Bronchial epithelial cell (primary cell): ENCODE measurements at regions not wholly inside any gene's neighbourhood (a gene's known extent, or its start where the extent isn't known, plus 50 kb on each side); places are given as distances from the start of the nearest gene placed in this dataset.

Experiments
- DNase-seq: peaks from one replicate; pipeline ENCODE4 v3.0.0-alpha.2; 2010; ENCODE audit warnings: low read depth
- FAIRE-seq: peaks from 2 replicates; lab custom pipeline; 2011; peaks lifted over from hg19 to GRCh38; lab: Jason Lieb, UNC
- H3K27me3 ChIP-seq: 2 replicates; pipeline ENCODE4 v1.5.1; 2011; ENCODE audit warnings: low read length; ENCODE audit not compliant: control insufficient read depth, insufficient read depth
- H3K36me3 ChIP-seq: 2 replicates; pipeline ENCODE4 v1.5.1; 2011; ENCODE audit warnings: low read length; ENCODE audit not compliant: control insufficient read depth, insufficient read depth
- H3K4me3 ChIP-seq: 2 replicates; pipeline ENCODE4 v1.5.1; 2011; ENCODE audit warnings: mild to moderate bottlenecking, low read depth, low read length, control low read depth
- TF ChIP-seq, protein P1 (sequence below): IDR thresholded peaks from 2 replicates; pipeline ENCODE4 v1.5.1; 2011; ENCODE audit warnings: mild to moderate bottlenecking, moderate library complexity, low read length, control low read depth, inconsistent platforms; ENCODE audit not compliant: insufficient read depth, severe bottlenecking

DNA sequence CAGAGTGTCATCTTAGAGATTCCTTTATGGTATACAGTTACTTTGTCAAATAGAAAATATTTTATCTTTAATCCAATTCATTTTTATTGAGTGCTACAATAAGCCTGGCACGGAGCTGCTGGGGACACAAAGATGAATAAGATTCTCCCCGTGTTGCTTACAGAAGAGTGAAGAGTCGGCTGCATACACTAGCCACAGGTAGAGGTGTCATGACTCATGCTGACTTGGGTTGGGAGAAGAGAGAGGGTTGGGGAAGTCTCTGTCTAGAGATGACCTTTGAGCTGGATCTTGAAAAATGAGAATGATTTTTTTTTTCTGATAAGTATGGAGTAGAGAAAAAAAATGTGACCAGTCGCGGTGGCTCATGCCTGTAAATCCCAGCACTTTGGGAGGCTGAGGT, 289.9 kb upstream of the CELF2 start:
- DNase-seq (no peak), FAIRE-seq (no peak)
- Histone ChIP-seq H3K27me3 (no peaks in the 10 kb centered on the region), H3K4me3 (no peak overlapping the region), H3K36me3 (no peaks in the 10 kb centered on the region)
- TF ChIP-seq, protein P1, sequence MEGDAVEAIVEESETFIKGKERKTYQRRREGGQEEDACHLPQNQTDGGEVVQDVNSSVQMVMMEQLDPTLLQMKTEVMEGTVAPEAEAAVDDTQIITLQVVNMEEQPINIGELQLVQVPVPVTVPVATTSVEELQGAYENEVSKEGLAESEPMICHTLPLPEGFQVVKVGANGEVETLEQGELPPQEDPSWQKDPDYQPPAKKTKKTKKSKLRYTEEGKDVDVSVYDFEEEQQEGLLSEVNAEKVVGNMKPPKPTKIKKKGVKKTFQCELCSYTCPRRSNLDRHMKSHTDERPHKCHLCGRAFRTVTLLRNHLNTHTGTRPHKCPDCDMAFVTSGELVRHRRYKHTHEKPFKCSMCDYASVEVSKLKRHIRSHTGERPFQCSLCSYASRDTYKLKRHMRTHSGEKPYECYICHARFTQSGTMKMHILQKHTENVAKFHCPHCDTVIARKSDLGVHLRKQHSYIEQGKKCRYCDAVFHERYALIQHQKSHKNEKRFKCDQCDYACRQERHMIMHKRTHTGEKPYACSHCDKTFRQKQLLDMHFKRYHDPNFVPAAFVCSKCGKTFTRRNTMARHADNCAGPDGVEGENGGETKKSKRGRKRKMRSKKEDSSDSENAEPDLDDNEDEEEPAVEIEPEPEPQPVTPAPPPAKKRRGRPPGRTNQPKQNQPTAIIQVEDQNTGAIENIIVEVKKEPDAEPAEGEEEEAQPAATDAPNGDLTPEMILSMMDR = no peak

DNA sequence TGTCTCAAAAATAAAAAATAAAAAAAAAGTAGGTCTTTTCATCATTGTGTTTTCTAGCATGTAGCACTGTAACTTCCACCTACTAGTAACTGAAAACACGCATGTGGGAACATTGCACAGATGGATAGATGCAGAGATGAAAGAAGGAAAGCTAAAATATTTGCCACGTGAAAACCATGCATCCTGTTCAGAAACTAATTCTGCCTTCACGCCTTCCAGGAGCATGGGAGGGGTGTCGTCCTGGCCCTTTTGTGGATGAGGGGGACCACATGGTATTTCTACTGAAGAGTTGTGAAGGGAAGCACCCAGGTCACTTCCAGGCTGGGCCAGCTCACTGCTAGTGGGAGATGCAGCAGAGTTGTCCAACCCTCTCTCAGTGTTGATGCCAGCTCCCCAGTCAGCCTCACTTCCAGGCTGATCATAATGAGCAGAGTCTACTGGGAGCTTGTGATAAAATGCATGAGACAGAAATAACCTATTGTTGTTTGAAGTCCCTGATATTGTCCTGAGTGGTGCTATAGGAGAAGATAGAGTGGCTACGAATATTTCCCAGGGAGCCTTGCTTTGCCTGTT, 287.1 kb upstream of the CELF2 start:
- no peaks in the 10 kb centered on the region for H3K27me3 ChIP-seq
- H3K4me3 ChIP-seq = no peak overlapping the region
- H3K36me3 ChIP-seq = no peaks in the 10 kb centered on the region
- TF ChIP-seq, protein P1 = no peak
- FAIRE-seq (no peak), DNase-seq (no peak)

DNA sequence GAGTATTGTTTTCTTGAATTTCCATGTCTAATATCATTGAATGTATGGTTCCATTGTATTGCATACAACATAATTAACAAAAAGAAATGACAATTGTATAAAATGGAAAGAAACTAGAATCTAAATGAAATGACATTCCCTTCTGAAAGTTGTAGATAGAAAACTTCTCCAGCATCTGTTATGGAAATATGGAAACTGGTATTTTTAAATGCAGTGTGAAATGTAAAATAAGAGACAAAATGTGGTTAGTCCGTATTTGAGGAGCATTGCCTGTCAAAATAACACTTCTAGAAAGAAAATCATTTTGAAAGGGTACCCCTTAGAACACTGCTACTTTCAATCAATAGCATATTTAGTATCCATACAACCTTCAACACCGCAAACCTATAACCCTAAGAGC, 286.3 kb upstream of the CELF2 start:
- Histone ChIP-seq H3K36me3 (no peaks in the 10 kb centered on the region), H3K27me3 (no peaks in the 10 kb centered on the region), H3K4me3 (no peak overlapping the region)
- TF ChIP-seq, protein P1 = no peak
- DNase-seq = no peak
- FAIRE-seq = no peak

DNA sequence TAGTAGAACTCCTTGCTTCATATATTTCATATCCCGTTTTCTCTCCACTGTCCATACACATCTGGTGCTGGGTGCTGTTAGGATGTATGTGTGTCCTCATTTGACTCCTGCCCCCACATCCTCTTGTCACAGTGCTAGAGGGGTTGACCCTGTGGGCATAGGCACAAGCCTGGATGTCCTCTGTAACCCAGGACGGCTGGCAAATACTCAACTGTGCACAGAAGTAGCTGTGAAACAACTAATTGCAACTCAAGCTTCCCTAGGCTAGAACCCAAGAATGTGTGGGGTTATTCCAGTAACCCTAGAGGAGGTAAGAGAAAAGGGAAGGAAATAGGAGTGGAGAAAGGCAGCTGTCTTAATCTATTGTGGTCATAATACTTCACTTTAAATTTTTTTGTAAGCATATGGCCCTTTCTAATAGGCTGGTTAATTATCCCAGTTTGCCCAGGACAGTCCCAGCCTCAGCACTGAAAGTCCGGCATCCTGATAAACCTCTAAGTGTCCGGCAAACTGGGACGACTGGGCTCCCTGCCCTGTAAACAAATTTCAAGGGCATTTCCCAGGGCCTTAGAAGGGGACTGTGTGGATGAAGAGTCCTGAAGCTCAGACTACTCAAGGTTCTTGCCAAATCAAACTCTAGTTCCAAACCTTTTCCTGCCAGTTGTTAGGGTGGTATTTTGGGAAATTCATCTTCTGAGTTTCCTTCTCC, 283.2 kb upstream of the CELF2 start:
- no peak for DNase-seq
- H3K4me3 ChIP-seq = no peak overlapping the region
- no peaks in the 10 kb centered on the region for H3K36me3 ChIP-seq
- H3K27me3 ChIP-seq = no peaks in the 10 kb centered on the region
- TF ChIP-seq, protein P1 = no peak
- FAIRE-seq = no peak

DNA sequence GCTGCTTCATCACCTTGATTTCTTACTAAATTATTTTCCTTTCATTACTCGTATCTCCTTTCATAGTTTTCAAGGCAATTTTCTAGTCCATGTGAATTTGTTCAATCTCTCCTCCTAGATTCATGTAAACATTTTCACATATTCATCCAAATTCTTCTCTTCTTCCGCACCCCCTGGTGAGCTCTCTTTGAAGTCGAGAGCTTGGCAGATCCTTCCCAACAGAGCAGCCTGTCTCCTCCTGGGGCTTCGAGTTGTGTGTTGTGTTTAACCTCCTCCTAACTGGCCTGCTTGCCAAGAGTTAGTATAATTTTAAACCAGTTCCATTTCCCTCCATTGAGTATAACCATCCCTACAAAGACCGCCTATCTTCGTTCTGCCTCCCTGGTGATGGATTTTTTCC, 272.4 kb upstream of the CELF2 start:
- no peak for FAIRE-seq
- Histone ChIP-seq H3K4me3 (no peak overlapping the region), H3K36me3 (no peaks in the 10 kb centered on the region), H3K27me3 (no peaks in the 10 kb centered on the region)
- TF ChIP-seq, protein P1 = no peak
- no peak for DNase-seq

DNA sequence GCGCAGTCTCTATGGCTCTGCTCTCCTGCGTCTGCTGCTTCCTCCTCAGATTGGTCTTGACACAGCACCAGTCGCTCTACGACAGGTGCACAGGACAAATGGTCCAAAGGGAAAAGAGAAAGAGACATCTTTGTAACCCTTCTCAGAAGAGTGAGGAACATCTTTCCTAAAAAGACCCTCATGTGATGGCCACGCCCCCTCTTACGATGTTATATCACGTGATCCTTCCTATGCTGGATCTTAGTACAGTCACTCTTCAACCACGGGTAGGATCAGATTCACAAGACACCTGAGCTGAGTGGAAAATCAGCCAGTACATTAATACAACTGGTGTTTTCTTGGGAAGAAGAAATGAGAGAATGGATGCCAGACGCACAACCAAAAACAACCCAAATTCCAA, 262.2 kb upstream of the CELF2 start:
- TF ChIP-seq, protein P1 = no peak
- no peak for DNase-seq
- no peak for FAIRE-seq

More for the DNA sequence above, 262.2 kb upstream of the CELF2 start:
- H3K36me3 ChIP-seq = no peaks in the 10 kb centered on the region
- H3K27me3 ChIP-seq = no peaks in the 10 kb centered on the region
- H3K4me3 ChIP-seq = no peak overlapping the region
